DMS53 (cell line): ENCODE measurements at regions not wholly inside any gene's neighbourhood (a gene's known extent, or its start where the extent isn't known, plus 50 kb on each side); places are given as distances from the start of the nearest gene placed in this dataset.
"Not testable (repeated sequence)": the region's sequence is repeated elsewhere in the genome, so short reads cannot be mapped to it uniquely, and the experiment has no call there.

Source experiments
- DNase-seq: peaks from one replicate; lab custom pipeline; 2025; lab: John Stamatoyannopoulos, UW

- not testable (repeated sequence) for DNase-seq
These were observed 473.3 kb downstream of the SPATA31A6 start for GRCh38 chr9:42656789-42657188.

- not testable (repeated sequence) for DNase-seq
These were observed 474.0 kb downstream of the SPATA31A6 start for GRCh38 chr9:42657496-42657895.

GRCh38 chr9:42697146-42697545 is 513.7 kb downstream of the SPATA31A6 start:
- not testable (repeated sequence) for DNase-seq

- not testable (repeated sequence) for DNase-seq
These were observed 519.4 kb downstream of the SPATA31A6 start for GRCh38 chr9:42702890-42703289.

- not testable (repeated sequence) for DNase-seq
These were observed 541.7 kb downstream of the SPATA31A6 start for GRCh38 chr9:42724841-42725835.

- peak; percentile 69 for DNase-seq
These were observed 559.8 kb downstream of the SPATA31A6 start for GRCh38 chr9:42743030-42743814.

- not testable (repeated sequence) for DNase-seq
These were observed 573.8 kb downstream of the SPATA31A6 start for GRCh38 chr9:42757251-42757650.

GRCh38 chr9:42759320-42759719 is 575.9 kb downstream of the SPATA31A6 start:
- DNase-seq: not testable (repeated sequence)

- not testable (repeated sequence) for DNase-seq
These were observed 598.7 kb downstream of the SPATA31A6 start for GRCh38 chr9:42782201-42782600.

- not testable (repeated sequence) for DNase-seq
These were observed 609.3 kb downstream of the SPATA31A6 start for GRCh38 chr9:42792725-42793124.

- DNase-seq: not testable (repeated sequence)
These were observed 615.1 kb downstream of the SPATA31A6 start for GRCh38 chr9:42798571-42798970.

GRCh38 chr9:42802716-42803115 is 619.3 kb downstream of the SPATA31A6 start:
- DNase-seq: not testable (repeated sequence)

- DNase-seq: not testable (repeated sequence)
These were observed 623.2 kb downstream of the SPATA31A6 start for GRCh38 chr9:42806674-42807073.

GRCh38 chr9:42821468-42821867 is 638.0 kb downstream of the SPATA31A6 start:
- not testable (repeated sequence) for DNase-seq

- not testable (repeated sequence) for DNase-seq
These were observed 664.7 kb downstream of the SPATA31A6 start for GRCh38 chr9:42848156-42848555.

GRCh38 chr9:42850896-42851693 is 667.6 kb downstream of the SPATA31A6 start:
- DNase-seq: not testable (repeated sequence)

- DNase-seq: not testable (repeated sequence)
These were observed 668.2 kb downstream of the SPATA31A6 start for GRCh38 chr9:42851701-42852100.

- peak; percentile 15 for DNase-seq
These were observed 668.9 kb downstream of the SPATA31A6 start for GRCh38 chr9:42852133-42852930.

GRCh38 chr9:42860133-42860532 is 676.7 kb downstream of the SPATA31A6 start:
- not testable (repeated sequence) for DNase-seq

GRCh38 chr9:42862465-42862864 is 679.0 kb downstream of the SPATA31A6 start:
- not testable (repeated sequence) for DNase-seq
